HG02938 (cell line): ENCODE measurements at regions not wholly inside any gene's neighbourhood (a gene's known extent, or its start where the extent isn't known, plus 50 kb on each side); places are given as distances from the start of the nearest gene placed in this dataset.

Source experiments
- ATAC-seq: cut with Tn5 transposase; IDR thresholded peaks from one replicate; pipeline ENCODE4 v1.9.1; 2021; ENCODE audit warnings: mild to moderate bottlenecking, moderate library complexity; ENCODE audit not compliant: unreplicated experiment

DNA sequence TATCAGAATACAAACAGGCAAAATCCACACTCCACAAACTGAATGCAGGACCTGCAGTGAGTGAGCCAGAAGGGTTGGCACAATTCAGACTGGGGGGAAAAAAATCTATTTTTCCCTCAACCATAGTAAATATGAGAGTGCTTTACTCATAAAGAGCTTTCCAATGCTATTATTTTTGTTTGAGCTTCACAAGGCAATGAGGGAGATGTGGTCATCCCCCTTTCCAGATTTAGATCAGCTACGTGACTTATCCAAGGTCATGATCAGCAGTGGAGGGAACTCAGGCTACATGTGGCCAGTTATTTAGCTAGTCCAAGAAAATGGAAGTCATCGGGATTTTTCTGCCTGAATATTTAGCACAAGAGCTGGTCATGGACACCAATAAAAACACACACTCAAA is 120.4 kb upstream of the KLF7 start:
- ATAC-seq, result no peak

DNA sequence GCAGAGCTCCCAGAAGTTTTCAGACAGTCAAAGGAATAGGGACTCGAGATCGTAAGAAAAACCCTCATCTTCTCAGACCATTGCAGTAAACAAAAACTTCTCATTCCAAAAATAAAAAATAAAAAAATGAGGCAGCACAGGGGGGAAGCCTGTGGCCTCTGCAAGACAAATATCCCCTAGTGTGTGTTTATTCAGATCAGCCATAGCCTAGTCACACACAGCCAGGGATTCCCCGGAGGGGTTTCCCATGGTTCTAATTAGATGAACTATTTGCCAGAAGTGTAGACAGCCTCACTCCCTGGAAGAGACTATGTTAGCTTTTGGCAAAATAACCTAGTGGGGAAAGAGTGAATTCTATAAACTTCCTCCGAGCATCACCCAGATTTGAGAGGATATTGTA is 122.9 kb upstream of the KLF7 start:
- ATAC-seq, result no peak

DNA sequence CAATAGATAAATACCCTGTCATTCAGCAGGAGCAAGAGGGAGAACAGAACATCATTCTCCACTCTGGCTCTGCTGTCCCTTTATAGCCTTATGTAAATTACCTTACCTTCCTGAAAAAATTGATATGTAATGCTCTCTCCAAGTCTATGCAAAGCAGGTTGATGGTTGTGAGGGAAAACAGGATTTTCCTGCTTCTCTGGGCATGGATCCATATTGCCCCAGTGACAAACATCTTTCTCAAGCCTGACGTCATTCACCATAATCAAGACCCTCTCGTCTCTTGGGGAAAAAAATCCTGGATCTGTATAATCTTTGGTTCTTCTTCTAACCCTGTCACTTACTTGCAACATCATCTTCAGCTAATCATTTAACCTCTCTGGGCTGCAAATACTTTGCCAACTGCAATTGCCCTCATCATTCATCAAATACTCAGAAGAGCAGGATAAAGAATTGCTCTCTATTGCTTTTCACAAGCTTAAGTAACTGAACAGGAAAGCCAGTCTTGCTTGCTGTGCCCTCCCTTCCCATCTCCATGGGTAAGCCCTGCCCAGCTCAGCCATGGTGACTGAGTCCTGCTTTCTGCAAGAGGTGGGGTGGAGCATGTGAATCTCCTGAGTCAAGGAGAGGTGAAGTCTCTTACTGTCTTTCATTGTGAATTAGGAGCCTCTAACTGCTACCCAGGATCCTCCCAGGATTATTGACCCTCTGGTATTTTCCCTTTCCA is 123.7 kb upstream of the KLF7 start:
- no peak for ATAC-seq

GRCh38 chr2:207290833-207291624 is 125.3 kb upstream of the KLF7 start:
- ATAC-seq, result no peak

DNA sequence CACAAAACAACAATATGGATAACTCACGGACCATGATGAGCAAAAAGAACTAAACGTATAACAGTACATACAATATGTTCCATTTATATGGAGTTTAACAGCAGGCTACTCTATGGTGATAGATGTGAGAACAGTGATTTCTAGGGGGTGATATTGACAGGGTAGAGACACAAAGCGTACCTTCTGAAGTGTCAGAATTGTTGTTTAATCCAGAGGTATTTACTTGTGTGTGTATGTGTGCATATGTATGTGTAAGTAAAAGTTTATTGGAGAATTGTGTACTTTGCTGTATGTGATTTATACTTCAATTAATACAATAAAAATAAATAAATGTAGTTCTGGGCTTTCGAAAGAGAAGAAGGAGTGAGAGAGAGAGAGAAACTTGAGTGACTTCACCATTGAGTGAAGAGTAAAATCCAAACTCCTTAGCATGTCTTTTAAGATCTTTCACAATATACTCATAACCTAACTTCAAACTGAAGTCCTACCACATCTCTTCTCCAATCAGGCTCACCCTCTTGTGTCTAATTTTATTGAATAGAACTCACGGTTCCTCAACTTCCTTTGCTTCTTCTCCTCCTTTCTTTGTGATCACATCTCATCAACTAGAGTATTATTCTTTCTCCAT is 126.0 kb upstream of the KLF7 start:
- peak; percentile 53 for ATAC-seq

- ATAC-seq, result no peak
Observed at GRCh38 chr2:207296265-207296948, 130.7 kb upstream of the KLF7 start.

GRCh38 chr2:207300817-207301216 is 135.1 kb upstream of the KLF7 start:
- ATAC-seq, result no peak

DNA sequence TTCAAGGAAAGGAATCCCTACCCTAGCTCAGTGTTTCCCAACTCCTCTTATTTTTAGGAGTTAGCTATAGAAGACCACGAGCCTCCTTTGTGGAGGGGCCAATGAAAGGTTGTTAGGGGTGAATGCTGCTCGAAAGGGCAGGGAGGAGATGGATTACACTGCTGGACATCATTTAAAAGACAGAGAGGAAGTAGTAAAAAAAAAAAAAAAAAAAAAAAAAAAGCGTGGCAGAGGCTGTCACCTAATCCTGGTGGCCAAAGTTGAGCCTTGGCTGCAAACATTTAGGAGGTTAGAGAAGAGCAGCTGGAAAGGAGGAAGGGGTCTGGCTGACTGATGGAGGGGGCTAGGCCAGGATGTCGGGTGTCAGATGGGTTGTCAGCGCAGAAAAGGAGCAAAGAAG is 139.0 kb upstream of the KLF7 start:
- ATAC-seq, result no peak

DNA sequence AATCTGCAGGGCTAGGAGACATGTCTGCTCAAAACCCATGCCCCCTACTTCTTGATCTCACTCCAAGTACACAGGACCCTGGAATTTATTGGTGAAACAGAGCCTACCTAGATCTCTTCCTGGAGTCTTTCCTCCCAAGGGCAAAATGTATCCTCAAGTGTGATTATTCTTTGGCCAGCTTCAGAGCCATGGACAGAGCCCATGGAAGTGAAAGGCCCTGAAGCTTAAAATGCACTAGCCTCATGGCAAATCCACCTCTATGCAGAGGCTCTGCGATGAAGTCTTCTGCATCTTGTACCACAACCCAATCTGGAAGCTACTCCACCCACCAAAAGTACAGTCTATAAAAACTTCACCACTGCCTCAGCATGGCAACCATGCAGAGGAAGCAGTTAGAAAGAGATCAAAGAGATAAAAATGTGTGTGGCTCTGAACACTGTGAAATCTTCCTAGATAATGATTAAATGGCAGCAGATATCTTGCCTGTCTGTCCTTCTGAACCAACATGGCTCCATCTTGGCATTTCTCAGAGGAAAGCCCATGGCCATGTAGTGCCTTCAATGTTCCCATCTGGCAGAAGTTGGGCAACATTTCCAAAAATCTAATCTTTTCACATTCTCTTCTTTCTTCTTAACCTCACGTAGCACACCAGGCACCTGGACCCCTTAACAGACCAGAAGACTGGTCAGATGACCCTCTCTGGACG is 142.9 kb upstream of the KLF7 start:
- ATAC-seq, result no peak

- peak; percentile 83 for ATAC-seq
Observed at GRCh38 chr2:207311316-207312005, 145.7 kb upstream of the KLF7 start.

GRCh38 chr2:207312006-207312356 is 146.2 kb upstream of the KLF7 start:
- no peak for ATAC-seq

DNA sequence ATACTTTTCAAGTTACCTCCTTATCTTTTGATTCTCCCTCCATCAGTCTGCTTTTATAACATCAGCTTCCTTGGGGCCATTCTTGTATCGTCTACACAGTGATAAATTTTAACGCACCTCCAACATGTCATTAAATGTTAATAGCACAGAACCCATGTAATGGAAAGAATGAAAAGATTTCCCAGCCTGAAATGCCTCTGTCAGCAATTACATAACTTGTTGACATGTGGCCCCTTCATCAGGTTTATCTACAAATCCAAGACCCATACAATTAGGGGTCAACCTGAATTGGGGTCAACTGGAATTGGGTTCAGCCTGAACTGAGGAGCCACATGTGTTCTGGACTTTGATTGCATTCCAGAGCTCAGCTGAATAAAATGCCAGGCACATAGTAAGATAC is 148.2 kb upstream of the KLF7 start:
- ATAC-seq, result no peak

DNA sequence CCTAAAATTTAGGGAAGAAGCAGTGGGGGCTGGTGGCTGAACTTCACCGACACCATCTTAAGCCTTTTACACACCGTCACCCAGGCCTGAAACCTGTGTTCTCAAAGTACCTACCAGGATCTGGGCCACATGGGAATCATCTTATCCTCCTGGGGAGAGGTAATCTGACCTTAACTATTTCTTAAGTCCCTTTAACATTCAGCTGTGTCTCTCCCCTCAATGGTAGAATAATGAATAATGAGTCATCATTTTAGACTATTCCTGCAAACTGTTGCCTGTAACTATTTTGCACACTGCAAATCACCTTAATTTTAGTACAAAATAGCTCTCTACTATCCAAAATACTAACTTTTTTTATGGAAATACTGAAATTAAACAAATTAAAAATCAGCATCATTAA is 149.4 kb upstream of the KLF7 start:
- no peak for ATAC-seq

- no peak for ATAC-seq
Observed at GRCh38 chr2:207316484-207316883, 150.7 kb upstream of the KLF7 start.

- ATAC-seq, result no peak
Observed at GRCh38 chr2:207316906-207317305, 151.2 kb upstream of the KLF7 start.

- no peak for ATAC-seq
Observed at GRCh38 chr2:207317378-207317984, 151.7 kb upstream of the KLF7 start.

- no peak for ATAC-seq
Observed at GRCh38 chr2:207318181-207318628, 152.5 kb upstream of the KLF7 start.

DNA sequence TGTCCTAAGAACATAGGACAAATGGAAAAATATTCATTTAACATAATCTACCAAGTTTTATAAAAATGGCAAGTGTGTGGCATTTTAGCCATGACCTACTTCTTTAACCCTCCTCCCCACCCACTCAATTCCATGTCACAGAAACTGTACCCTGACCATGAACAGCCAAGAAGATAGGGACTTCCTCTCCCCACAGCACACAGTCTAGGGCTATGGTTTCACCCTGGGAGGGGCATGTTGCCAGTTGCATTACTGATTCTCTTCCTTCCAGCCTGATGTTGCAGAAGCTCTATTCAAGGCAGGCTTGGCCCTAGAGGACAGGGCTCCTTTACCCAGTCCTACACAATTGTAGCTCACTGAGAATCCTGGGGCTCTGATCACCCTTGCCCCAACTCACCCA is 153.6 kb upstream of the KLF7 start:
- no peak for ATAC-seq

- no peak for ATAC-seq
Observed at GRCh38 chr2:207320381-207321159, 154.8 kb upstream of the KLF7 start.
